ENCODE measurements at regions not wholly inside any gene's neighbourhood (a gene's known extent, or its start where the extent isn't known, plus 50 kb on each side); places are given as distances from the start of the nearest gene placed in this dataset.

GRCh38 chr12:23098517-23098916 is 473.5 kb downstream of the ETNK1 start (continued):
- TF ChIP-seq, protein P1, sequence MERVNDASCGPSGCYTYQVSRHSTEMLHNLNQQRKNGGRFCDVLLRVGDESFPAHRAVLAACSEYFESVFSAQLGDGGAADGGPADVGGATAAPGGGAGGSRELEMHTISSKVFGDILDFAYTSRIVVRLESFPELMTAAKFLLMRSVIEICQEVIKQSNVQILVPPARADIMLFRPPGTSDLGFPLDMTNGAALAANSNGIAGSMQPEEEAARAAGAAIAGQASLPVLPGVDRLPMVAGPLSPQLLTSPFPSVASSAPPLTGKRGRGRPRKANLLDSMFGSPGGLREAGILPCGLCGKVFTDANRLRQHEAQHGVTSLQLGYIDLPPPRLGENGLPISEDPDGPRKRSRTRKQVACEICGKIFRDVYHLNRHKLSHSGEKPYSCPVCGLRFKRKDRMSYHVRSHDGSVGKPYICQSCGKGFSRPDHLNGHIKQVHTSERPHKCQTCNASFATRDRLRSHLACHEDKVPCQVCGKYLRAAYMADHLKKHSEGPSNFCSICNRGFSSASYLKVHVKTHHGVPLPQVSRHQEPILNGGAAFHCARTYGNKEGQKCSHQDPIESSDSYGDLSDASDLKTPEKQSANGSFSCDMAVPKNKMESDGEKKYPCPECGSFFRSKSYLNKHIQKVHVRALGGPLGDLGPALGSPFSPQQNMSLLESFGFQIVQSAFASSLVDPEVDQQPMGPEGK (tag by site-specific recombination; IDR thresholded peaks at IDR 0.05): no peak
- peak; percentile 63 for TF ChIP-seq INSM2 (tag by site-specific recombination; IDR thresholded peaks at IDR 0.05)
- TF ChIP-seq FEZF1 (tag by site-specific recombination; IDR thresholded peaks at IDR 0.05): peak; percentile 94
- TF ChIP-seq ZBTB7A (tag by site-specific recombination; IDR thresholded peaks at IDR 0.05; ENCODE audit: low read depth): no peak
- TF ChIP-seq ZNF184 (tag by site-specific recombination; IDR thresholded peaks at IDR 0.05): peak; percentile 82
- no peak for TF ChIP-seq ZFHX2 (tag by site-specific recombination; conservative IDR thresholded peaks at IDR 0.05)
- no peak for TF ChIP-seq ZNF645 (tag by site-specific recombination; IDR thresholded peaks at IDR 0.05)
- TF ChIP-seq ZNF843 (tag by site-specific recombination; IDR thresholded peaks at IDR 0.05): peak; percentile 73
- TF ChIP-seq, protein P2, sequence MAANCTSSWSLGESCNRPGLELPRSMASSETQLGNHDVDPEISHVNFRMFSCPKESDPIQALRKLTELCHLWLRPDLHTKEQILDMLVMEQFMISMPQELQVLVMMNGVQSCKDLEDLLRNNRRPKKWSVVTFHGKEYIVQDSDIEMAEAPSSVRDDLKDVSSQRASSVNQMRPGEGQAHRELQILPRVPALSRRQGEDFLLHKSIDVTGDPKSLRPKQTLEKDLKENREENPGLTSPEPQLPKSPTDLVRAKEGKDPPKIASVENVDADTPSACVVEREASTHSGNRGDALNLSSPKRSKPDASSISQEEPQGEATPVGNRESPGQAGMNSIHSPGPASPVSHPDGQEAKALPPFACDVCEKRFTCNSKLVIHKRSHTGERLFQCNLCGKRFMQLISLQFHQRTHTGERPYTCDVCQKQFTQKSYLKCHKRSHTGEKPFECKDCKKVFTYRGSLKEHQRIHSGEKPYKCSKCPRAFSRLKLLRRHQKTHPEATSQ (tag by site-specific recombination; IDR thresholded peaks at IDR 0.05): no peak
- peak; percentile 11; the same call in 1 of the 2 replicates for TF ChIP-seq ZNF76 (tag by site-specific recombination; IDR thresholded peaks at IDR 0.05; ENCODE audit: borderline replicate concordance, low read depth)
- no peak for TF ChIP-seq ZNF114 (tag by site-specific recombination; IDR thresholded peaks at IDR 0.05)
- TF ChIP-seq ZNF239 (tag by site-specific recombination; IDR thresholded peaks at IDR 0.05): no peak
- no peak for TF ChIP-seq EGR2 (tag by site-specific recombination; IDR thresholded peaks at IDR 0.05; ENCODE audit: low read depth)
- no peak for TF ChIP-seq ZNF174 (tag by site-specific recombination; IDR thresholded peaks at IDR 0.05)
- TF ChIP-seq ZNF341 (tag by site-specific recombination; IDR thresholded peaks at IDR 0.05; ENCODE audit: low read depth): no peak
- TF ChIP-seq TSHZ1 (tag by site-specific recombination; IDR thresholded peaks at IDR 0.05; ENCODE audit: borderline replicate concordance): peak; percentile 57; the same call in 1 of the 2 replicates
- TF ChIP-seq MEIS1 (CRISPR knock-in tag; IDR thresholded peaks at IDR 0.05; ENCODE audit: borderline replicate concordance): no peak
- no peak for TF ChIP-seq PRDM4 (tag by site-specific recombination; IDR thresholded peaks at IDR 0.05)
- no peak for TF ChIP-seq SCRT2 (tag by site-specific recombination; IDR thresholded peaks at IDR 0.05)
- TF ChIP-seq WT1 (tag by site-specific recombination; IDR thresholded peaks at IDR 0.05): peak; percentile 69
- no peak for TF ChIP-seq ZNF792 (tag by site-specific recombination; IDR thresholded peaks at IDR 0.05)
- TF ChIP-seq GLI2 (tag by site-specific recombination; IDR thresholded peaks at IDR 0.05; ENCODE audit: borderline replicate concordance, low read depth): peak; percentile 87
- no peak for TF ChIP-seq ZNF266 (tag by site-specific recombination; IDR thresholded peaks at IDR 0.05; ENCODE audit: low read depth)
- TF ChIP-seq ZNF560 (tag by site-specific recombination; IDR thresholded peaks at IDR 0.05; ENCODE audit: borderline replicate concordance): no peak
- TF ChIP-seq ZNF777 (tag by site-specific recombination; IDR thresholded peaks at IDR 0.05; ENCODE audit: borderline replicate concordance): no peak
- TF ChIP-seq ZBTB26 (tag by site-specific recombination; optimal IDR thresholded peaks at IDR 0.05): no peak
- no peak for TF ChIP-seq ZNF423 (tag by site-specific recombination; IDR thresholded peaks at IDR 0.05)
